Tibial nerve (tissue), 3 donors: ENCODE measurements at regions not wholly inside any gene's neighbourhood (a gene's known extent, or its start where the extent isn't known, plus 50 kb on each side); places are given as distances from the start of the nearest gene placed in this dataset.

ENCODE experiments used
- EP300 ChIP-seq, 2 donors: sonication (generic); formaldehyde crosslinking; IDR thresholded peaks; one replicate each; pipeline ENCODE4 v1.6.1; 2017; ENCODE audit warnings: antibody characterized with exemption in 2 of 2, mild to moderate bottlenecking in 1 of 2
- POLR2A ChIP-seq, 2 donors: fragments of 450-650 bp; IDR thresholded peaks; one replicate each; pipeline ENCODE4 v1.6.1; 2017; ENCODE audit warnings: antibody characterized with exemption in 2 of 2, mild to moderate bottlenecking in 2 of 2, moderate library complexity in 2 of 2

- TF ChIP-seq POLR2A (IDR thresholded peaks at IDR 0.05) = no peak
- no peak for TF ChIP-seq EP300 (IDR thresholded peaks at IDR 0.05)
These were observed 241.5 kb downstream of the COX18 start for GRCh38 chr4:72827968-72828367.
